ENCODE measurements at regions not wholly inside any gene's neighbourhood (a gene's known extent, or its start where the extent isn't known, plus 50 kb on each side); places are given as distances from the start of the nearest gene placed in this dataset.
A peak's percentile ranks its signal among the peaks of the same experiment; 100 is the strongest.

- no peak for TF ChIP-seq POLR2A (IDR thresholded peaks at IDR 0.05)
- no peak for TF ChIP-seq POLR2AphosphoS5 (IDR thresholded peaks at IDR 0.05)
- no peak for TF ChIP-seq CTCF (IDR thresholded peaks at IDR 0.05 in 8 of 11, conservative IDR thresholded peaks at IDR 0.05 in 3 of 11)
- Histone ChIP-seq H3K4me3 (no peak overlapping the region), H3K27me3 (replicated peaks in 1 of 7) (no peaks in the 10 kb centered on the region), H3K9me3 (peaks cover 0 to 19% (median 13%) of the 10 kb centered on the region in 8 donors), H3K36me3 (no peaks in the 10 kb centered on the region), H3K27ac (peak overlapping the region in 7 of 8 donors; percentile 43 to 88 (median 82)), H3K4me1 (peaks cover 0 to 35% (median 11%) of the 10 kb centered on the region in 6 donors)
- DNase-seq: no peak
- WGBS, 5 donors: 41 to 75% (median 66%) methylated on average over 4 of the region's 4 CpGs
- intact Hi-C loops (cut with DNase I; ENCODE audit: low total_unique reads): no loop called here
Measured at GRCh38 chr13:50220938-50221337, 205.7 kb downstream of the KCNRG start.

GRCh38 chr13:50222569-50223332 is 207.5 kb downstream of the KCNRG start:
- peak overlapping the region in 7 of 8 donors; percentile 55 to 88 (median 82) for H3K27ac ChIP-seq
- 30 to 61% (median 47%) methylated on average over 13 of the region's 13 CpGs for WGBS, 5 donors
- H3K36me3 ChIP-seq: no peaks in the 10 kb centered on the region
- intact Hi-C loops (cut with DNase I; ENCODE audit: low total_unique reads): no loop called here
- DNase-seq: peak; percentile 84
- no peaks in the 10 kb centered on the region for H3K27me3 ChIP-seq (replicated peaks in 1 of 7)
- peaks cover 0 to 40% (median 11%) of the 10 kb centered on the region in 6 donors for H3K4me1 ChIP-seq
- peak in 2 of 3 donors; percentile 59 to 63 for TF ChIP-seq POLR2AphosphoS5 (IDR thresholded peaks at IDR 0.05)
- TF ChIP-seq CTCF (IDR thresholded peaks at IDR 0.05 in 8 of 11, conservative IDR thresholded peaks at IDR 0.05 in 3 of 11): no peak
- H3K4me3 ChIP-seq: peak overlapping the region in 1 of 8 donors; percentile 29
- H3K9me3 ChIP-seq: peaks cover 0 to 2% (median 0%) of the 10 kb centered on the region in 8 donors

DNA sequence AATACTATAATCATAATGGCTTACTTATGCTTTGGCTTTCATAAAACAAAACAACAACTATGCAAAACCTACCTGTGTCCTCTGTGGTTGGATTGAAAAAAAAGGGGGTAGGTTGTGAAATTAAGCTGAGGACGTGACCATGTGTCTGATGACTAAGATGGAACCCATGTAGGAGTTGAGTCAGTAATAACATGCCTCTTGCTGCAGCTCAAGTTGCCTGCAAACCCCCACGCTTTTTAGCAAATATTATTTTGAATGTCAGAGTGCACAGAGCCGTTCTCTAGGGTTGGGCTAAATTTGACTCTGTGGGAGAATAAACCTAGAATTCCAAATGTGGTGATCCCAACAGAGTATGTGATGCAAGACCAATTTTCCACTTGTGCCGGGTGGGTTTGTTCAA is 209.3 kb downstream of the KCNRG start:
- no peak for TF ChIP-seq POLR2A (IDR thresholded peaks at IDR 0.05)
- Histone ChIP-seq H3K9me3 (no peaks in the 10 kb centered on the region), H3K4me3 (no peak overlapping the region), H3K36me3 (no peaks in the 10 kb centered on the region), H3K27ac (peak overlapping the region in 1 of 8 donors; percentile 28), H3K27me3 (replicated peaks in 1 of 7) (no peaks in the 10 kb centered on the region), H3K4me1 (peaks cover 0 to 40% (median 11%) of the 10 kb centered on the region in 6 donors)
- intact Hi-C loops (cut with DNase I; ENCODE audit: low total_unique reads): no loop called here
- DNase-seq: no peak
- 52 to 72% (median 64%) methylated on average over 4 of the region's 4 CpGs for WGBS, 5 donors

GRCh38 chr13:50225193-50226155 is 210.2 kb downstream of the KCNRG start:
- H3K4me1 ChIP-seq: peaks cover 0 to 50% (median 18%) of the 10 kb centered on the region in 6 donors
- H3K9me3 ChIP-seq: no peaks in the 10 kb centered on the region
- intact Hi-C loops (cut with DNase I; ENCODE audit: low total_unique reads): no loop called here
- no peak for DNase-seq
- H3K36me3 ChIP-seq: no peaks in the 10 kb centered on the region
- no peak overlapping the region for H3K4me3 ChIP-seq
- no peaks in the 10 kb centered on the region for H3K27me3 ChIP-seq (replicated peaks in 1 of 7)
- TF ChIP-seq CTCF (IDR thresholded peaks at IDR 0.05 in 8 of 11, conservative IDR thresholded peaks at IDR 0.05 in 3 of 11) (no peak), POLR2AphosphoS5 (IDR thresholded peaks at IDR 0.05) (no peak), POLR2A (IDR thresholded peaks at IDR 0.05) (no peak)
- WGBS, 5 donors: 89 to 95% (median 92%) methylated on average over 3 of the region's 3 CpGs
- no peak overlapping the region for H3K27ac ChIP-seq
